HCT116 (cell line): ENCODE measurements at regions not wholly inside any gene's neighbourhood (a gene's known extent, or its start where the extent isn't known, plus 50 kb on each side); places are given as distances from the start of the nearest gene placed in this dataset.

Source experiments
- ATAC-seq: fragments of 200-7000 bp; cut with Tn5 transposase; 2 replicates; pipeline ENCODE4 v1.9.1; 2020; ENCODE audit warnings: mild to moderate bottlenecking, moderate library complexity
- BruUV-seq: library from RNA; stranded (reverse); fragments of 400-500 nt; replicated peaks from 2 replicates; lab custom pipeline; 2021; lab: Mats Ljungman, UMichigan
- CTCF ChIA-PET: fragments of 300-600 bp; sonication (Branson Sonifier 250); formaldehyde crosslinking; loops from one replicate; lab custom pipeline; 2021; ENCODE audit warnings: antibody characterized with exemption; lab: Charles Lee
- POLR2A ChIA-PET: fragments of 300-600, 350-600 bp; sonication (Branson Sonifier 250); formaldehyde crosslinking; loops from one replicate; lab custom pipeline; 2021; ENCODE audit warnings: antibody characterized with exemption; lab: Charles Lee
- RAD21 ChIA-PET, 2 experiments: fragments of 300-600 bp; sonication (Branson Sonifier 250); formaldehyde crosslinking; loops; one replicate each; lab custom pipeline; 2023; ENCODE audit warnings: low total read pairs in 2 of 2; ENCODE audit not compliant: uncharacterized antibody in 2 of 2, unreplicated experiment in 2 of 2, low non-redundant PET in 1 of 2; lab: Charles Lee
- DNase-seq: peaks from one replicate; pipeline ENCODE4 v3.0.0-alpha.2; 2010; ENCODE audit warnings: low read depth, low spot score
- H2AFZ ChIP-seq: fragments of 200-600 bp; shearing (Covaris generic), sonication (generic); 2 replicates; pipeline ENCODE4 v1.6.1; 2017; ENCODE audit warnings: low read depth, mixed run types, mixed read lengths, antibody characterized with exemption, low read length; ENCODE audit not compliant: poor library complexity, severe bottlenecking
- H3K27ac ChIP-seq: 2 replicates; pipeline ENCODE4 v1.5.1; 2012; ENCODE audit warnings: low read depth, low read length
- H3K27me3 ChIP-seq: fragments of 200-600 bp; sonication (generic); 2 replicates; pipeline ENCODE4 v1.6.1; 2016; ENCODE audit warnings: mixed run types, low read length, mixed read lengths; ENCODE audit not compliant: insufficient read depth
- H3K36me3 ChIP-seq, 2 experiments: fragments of 200-500 bp in 1 of 2; fragments of 200-600 bp in 1 of 2; sonication (Bioruptor generic) in 1 of 2; sonication (generic) in 1 of 2; 2 replicates each; pipeline versions ENCODE4 v1.5.1 to v1.6.1; 2014 to 2016; ENCODE audit warnings: low read length in 2 of 2, inconsistent platforms in 1 of 2, mixed read lengths in 1 of 2, mixed run types in 1 of 2; ENCODE audit not compliant: insufficient read depth in 2 of 2, control insufficient read depth in 1 of 2
- H3K4me1 ChIP-seq, 2 experiments: fragments of 200-600 bp in 1 of 2; sonication (generic) in 1 of 2; 2 replicates each; pipeline versions ENCODE4 v1.5.1 to v1.6.1; 2012 to 2017; ENCODE audit warnings: low read length in 2 of 2, inconsistent platforms in 1 of 2, mild to moderate bottlenecking in 1 of 2, mixed read lengths in 1 of 2, mixed run types in 1 of 2, moderate library complexity in 1 of 2; ENCODE audit not compliant: insufficient read depth in 2 of 2, control insufficient read depth in 1 of 2
- H3K4me2 ChIP-seq: fragments of 200-600 bp; sonication (generic); 2 replicates; pipeline ENCODE4 v1.6.1; 2017; ENCODE audit warnings: mixed run types, low read length, mixed read lengths
- H3K4me3 ChIP-seq, 2 experiments: fragments of 200-600 bp in 1 of 2; sonication (generic) in 1 of 2; replicated peaks in 1 of 2; 2 replicates each; pipeline ENCODE4 v1.5.1; 2011 to 2016; ENCODE audit warnings: low read length in 2 of 2, control low read depth in 1 of 2, low read depth in 1 of 2, mild to moderate bottlenecking in 1 of 2, mixed read lengths in 1 of 2, mixed run types in 1 of 2
- H3K79me2 ChIP-seq: fragments of 200-600 bp; sonication (generic); 2 replicates; pipeline ENCODE4 v1.6.1; 2017; ENCODE audit warnings: mild to moderate bottlenecking, mixed run types, low read length, moderate library complexity, mixed read lengths; ENCODE audit not compliant: insufficient read depth
- H3K9ac ChIP-seq: fragments of 200-600 bp; sonication (generic); 2 replicates; pipeline ENCODE4 v1.6.1; 2016; ENCODE audit warnings: low read length, mixed read lengths
- H3K9me2 ChIP-seq: fragments of 200-600 bp; sonication (generic), shearing (Covaris generic); 2 replicates; pipeline ENCODE4 v1.6.1; 2017; ENCODE audit warnings: mixed run types, mild to moderate bottlenecking, moderate library complexity; ENCODE audit not compliant: insufficient read depth
- H3K9me3 ChIP-seq, 2 experiments: fragments of 200-500 bp in 1 of 2; fragments of 200-600 bp in 1 of 2; sonication (Bioruptor generic) in 1 of 2; sonication (generic) in 1 of 2; 2 replicates each; pipeline ENCODE4 v1.6.1; 2014 to 2017; ENCODE audit warnings: low read length in 2 of 2, mixed read lengths in 2 of 2, inconsistent platforms in 1 of 2, low read depth in 1 of 2, mild to moderate bottlenecking in 1 of 2, mixed run types in 1 of 2, moderate library complexity in 1 of 2; ENCODE audit not compliant: control insufficient read depth in 1 of 2, insufficient read depth in 1 of 2
- H4K20me1 ChIP-seq: fragments of 200-600 bp; sonication (generic), shearing (Covaris generic); 2 replicates; pipeline ENCODE4 v1.6.1; 2017; ENCODE audit warnings: mixed run types, mild to moderate bottlenecking, moderate library complexity; ENCODE audit not compliant: insufficient read depth
- CBX3 ChIP-seq: IDR thresholded peaks from 2 replicates; pipeline ENCODE4 v1.6.1; 2012; ENCODE audit warnings: low read depth
- CEBPB ChIP-seq: IDR thresholded peaks from 2 replicates; pipeline ENCODE4 v1.6.1; 2012; ENCODE audit warnings: low read depth
- EGR1 ChIP-seq: IDR thresholded peaks from 2 replicates; pipeline ENCODE4 v1.6.1; 2012; ENCODE audit warnings: low read depth
- ELF1 ChIP-seq: IDR thresholded peaks from 2 replicates; pipeline ENCODE4 v1.6.1; 2012; ENCODE audit warnings: low read depth, borderline replicate concordance
- EZH2 ChIP-seq: fragments of 200-600 bp; sonication (generic); IDR thresholded peaks from 2 replicates; pipeline ENCODE4 v1.6.1; 2017; ENCODE audit warnings: antibody characterized with exemption, mixed run types
- FOSL1 ChIP-seq: IDR thresholded peaks from 2 replicates; pipeline ENCODE4 v1.6.1; 2012; ENCODE audit warnings: low read depth
- POLR2A ChIP-seq: IDR thresholded peaks from 2 replicates; pipeline ENCODE4 v1.7.0; 2011; ENCODE audit warnings: borderline replicate concordance; ENCODE audit not compliant: insufficient read depth, insufficient read length; ENCODE audit errors: extremely low read depth
- POLR2AphosphoS5 ChIP-seq: IDR thresholded peaks from 2 replicates; pipeline ENCODE4 v1.6.1; 2011; ENCODE audit warnings: mild to moderate bottlenecking, low read depth, low read length, moderate library complexity
- RAD21 ChIP-seq: IDR thresholded peaks from 2 replicates; pipeline ENCODE4 v1.6.1; 2012; ENCODE audit warnings: low read depth, mild to moderate bottlenecking
- SIN3A ChIP-seq: IDR thresholded peaks from 2 replicates; pipeline ENCODE4 v1.6.1; 2012; ENCODE audit warnings: low read depth
- SRF ChIP-seq: IDR thresholded peaks from 2 replicates; pipeline ENCODE4 v1.6.1; 2012; ENCODE audit warnings: low read depth
- TCF7L2 ChIP-seq: IDR thresholded peaks from 2 replicates; pipeline ENCODE4 v1.7.0; 2011; ENCODE audit warnings: borderline replicate concordance, inconsistent platforms; ENCODE audit not compliant: insufficient read depth, insufficient read length; ENCODE audit errors: extremely low read depth
- YY1 ChIP-seq: IDR thresholded peaks from 2 replicates; pipeline ENCODE4 v1.6.1; 2011; ENCODE audit warnings: low read length, low read depth, moderate library complexity, mild to moderate bottlenecking; ENCODE audit not compliant: insufficient replicate concordance; ENCODE audit errors: extremely low read depth
- ZFX ChIP-seq: fragments of 450-650 bp; IDR thresholded peaks from 2 replicates; pipeline ENCODE4 v1.6.1; 2017
- ZNF274 ChIP-seq: fragments of 200-500 bp; sonication (Bioruptor generic); IDR thresholded peaks from 2 replicates; pipeline ENCODE4 v1.6.1; 2014; ENCODE audit warnings: mild to moderate bottlenecking, low read depth, low read length, inconsistent platforms
- intact Hi-C: fragments of 100-400 bp; cut with micrococcal nuclease; formaldehyde crosslinking; loops from 2 replicates; pipeline ENCODE4 v1.10.0; 2022
- TF ChIP-seq, protein P1 (sequence below), 3 experiments: fragments of 200-600 bp in 1 of 3; sonication (generic) in 1 of 3; IDR thresholded peaks in 2 of 3; conservative IDR thresholded peaks in 1 of 3; 2 replicates each; pipeline ENCODE4 v1.5.1; 2012 to 2017; ENCODE audit warnings: low read depth in 2 of 3, low read length in 2 of 3, antibody characterized with exemption in 1 of 3, borderline replicate concordance in 1 of 3, control low read depth in 1 of 3, mild to moderate bottlenecking in 1 of 3, mixed read lengths in 1 of 3, mixed run types in 1 of 3, moderate library complexity in 1 of 3; ENCODE audit not compliant: insufficient read depth in 1 of 3
- TF ChIP-seq, protein P2 (sequence below): IDR thresholded peaks from 2 replicates; pipeline ENCODE4 v1.6.1; 2012; ENCODE audit warnings: low read depth
- TF ChIP-seq, protein P3 (sequence below): IDR thresholded peaks from 2 replicates; pipeline ENCODE4 v1.6.1; 2012
- TF ChIP-seq, protein P4 (sequence below): IDR thresholded peaks from 2 replicates; pipeline ENCODE4 v1.6.1; 2012
- TF ChIP-seq, protein P5 (sequence below): IDR thresholded peaks from 2 replicates; pipeline ENCODE4 v1.6.1; 2011; ENCODE audit warnings: mild to moderate bottlenecking, low read length, moderate library complexity; ENCODE audit not compliant: insufficient replicate concordance; ENCODE audit errors: extremely low read depth

DNA sequence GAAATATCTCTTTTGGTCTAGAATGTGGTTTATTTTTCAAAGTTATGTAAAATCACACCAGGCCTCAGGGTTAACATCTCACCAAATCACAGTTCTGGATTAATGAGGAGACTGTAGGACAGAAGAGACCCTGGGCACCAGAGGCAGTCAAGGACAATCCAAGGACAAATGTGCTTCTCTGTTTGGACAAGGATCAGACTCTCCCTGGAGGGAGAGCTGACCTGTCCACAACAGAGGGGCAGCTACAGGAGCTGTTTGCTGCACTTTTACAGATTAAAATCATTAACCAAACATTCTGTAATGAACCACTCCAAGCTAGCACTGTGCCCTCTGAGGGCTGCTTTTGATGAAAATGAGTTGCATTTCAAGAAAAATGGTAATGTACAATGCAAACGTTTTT, 690.6 kb upstream of the SLC8A1 start:
- RAD21 ChIA-PET, result no interaction called here
- Histone ChIP-seq H4K20me1 (no peaks in the 10 kb centered on the region), H3K27me3 (no peaks in the 10 kb centered on the region), H3K4me1 (no peaks in the 10 kb centered on the region), H3K79me2 (no peaks in the 10 kb centered on the region), H3K9me2 (no peaks in the 10 kb centered on the region), H3K36me3 (no peaks in the 10 kb centered on the region), H3K4me3 (no peak overlapping the region), H3K27ac (no peak overlapping the region), H2AFZ (no peak overlapping the region), H3K4me2 (no peak overlapping the region), H3K9ac (no peak overlapping the region), H3K9me3 (no peaks in the 10 kb centered on the region)
- ATAC-seq, result no peak
- intact Hi-C loops, result no loop called here
- POLR2A ChIA-PET, result no interaction called here
- no peak for DNase-seq
- TF ChIP-seq, protein P1, sequence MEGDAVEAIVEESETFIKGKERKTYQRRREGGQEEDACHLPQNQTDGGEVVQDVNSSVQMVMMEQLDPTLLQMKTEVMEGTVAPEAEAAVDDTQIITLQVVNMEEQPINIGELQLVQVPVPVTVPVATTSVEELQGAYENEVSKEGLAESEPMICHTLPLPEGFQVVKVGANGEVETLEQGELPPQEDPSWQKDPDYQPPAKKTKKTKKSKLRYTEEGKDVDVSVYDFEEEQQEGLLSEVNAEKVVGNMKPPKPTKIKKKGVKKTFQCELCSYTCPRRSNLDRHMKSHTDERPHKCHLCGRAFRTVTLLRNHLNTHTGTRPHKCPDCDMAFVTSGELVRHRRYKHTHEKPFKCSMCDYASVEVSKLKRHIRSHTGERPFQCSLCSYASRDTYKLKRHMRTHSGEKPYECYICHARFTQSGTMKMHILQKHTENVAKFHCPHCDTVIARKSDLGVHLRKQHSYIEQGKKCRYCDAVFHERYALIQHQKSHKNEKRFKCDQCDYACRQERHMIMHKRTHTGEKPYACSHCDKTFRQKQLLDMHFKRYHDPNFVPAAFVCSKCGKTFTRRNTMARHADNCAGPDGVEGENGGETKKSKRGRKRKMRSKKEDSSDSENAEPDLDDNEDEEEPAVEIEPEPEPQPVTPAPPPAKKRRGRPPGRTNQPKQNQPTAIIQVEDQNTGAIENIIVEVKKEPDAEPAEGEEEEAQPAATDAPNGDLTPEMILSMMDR (IDR thresholded peaks at IDR 0.05 in 2 of 3, conservative IDR thresholded peaks at IDR 0.05 in 1 of 3; ENCODE audit: borderline replicate concordance in 1 of 3, insufficient read depth in 1 of 3, low read depth in 2 of 3, low read length in 2 of 3), result no peak
- no peak for TF ChIP-seq FOSL1
- TF ChIP-seq TCF7L2, result no peak
- TF ChIP-seq, protein P2, sequence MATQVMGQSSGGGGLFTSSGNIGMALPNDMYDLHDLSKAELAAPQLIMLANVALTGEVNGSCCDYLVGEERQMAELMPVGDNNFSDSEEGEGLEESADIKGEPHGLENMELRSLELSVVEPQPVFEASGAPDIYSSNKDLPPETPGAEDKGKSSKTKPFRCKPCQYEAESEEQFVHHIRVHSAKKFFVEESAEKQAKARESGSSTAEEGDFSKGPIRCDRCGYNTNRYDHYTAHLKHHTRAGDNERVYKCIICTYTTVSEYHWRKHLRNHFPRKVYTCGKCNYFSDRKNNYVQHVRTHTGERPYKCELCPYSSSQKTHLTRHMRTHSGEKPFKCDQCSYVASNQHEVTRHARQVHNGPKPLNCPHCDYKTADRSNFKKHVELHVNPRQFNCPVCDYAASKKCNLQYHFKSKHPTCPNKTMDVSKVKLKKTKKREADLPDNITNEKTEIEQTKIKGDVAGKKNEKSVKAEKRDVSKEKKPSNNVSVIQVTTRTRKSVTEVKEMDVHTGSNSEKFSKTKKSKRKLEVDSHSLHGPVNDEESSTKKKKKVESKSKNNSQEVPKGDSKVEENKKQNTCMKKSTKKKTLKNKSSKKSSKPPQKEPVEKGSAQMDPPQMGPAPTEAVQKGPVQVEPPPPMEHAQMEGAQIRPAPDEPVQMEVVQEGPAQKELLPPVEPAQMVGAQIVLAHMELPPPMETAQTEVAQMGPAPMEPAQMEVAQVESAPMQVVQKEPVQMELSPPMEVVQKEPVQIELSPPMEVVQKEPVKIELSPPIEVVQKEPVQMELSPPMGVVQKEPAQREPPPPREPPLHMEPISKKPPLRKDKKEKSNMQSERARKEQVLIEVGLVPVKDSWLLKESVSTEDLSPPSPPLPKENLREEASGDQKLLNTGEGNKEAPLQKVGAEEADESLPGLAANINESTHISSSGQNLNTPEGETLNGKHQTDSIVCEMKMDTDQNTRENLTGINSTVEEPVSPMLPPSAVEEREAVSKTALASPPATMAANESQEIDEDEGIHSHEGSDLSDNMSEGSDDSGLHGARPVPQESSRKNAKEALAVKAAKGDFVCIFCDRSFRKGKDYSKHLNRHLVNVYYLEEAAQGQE, result no peak
- TF ChIP-seq ZFX, result no peak
- no peak for TF ChIP-seq ZNF274
- TF ChIP-seq POLR2AphosphoS5, result no peak
- TF ChIP-seq YY1, result no peak
- TF ChIP-seq, protein P3, sequence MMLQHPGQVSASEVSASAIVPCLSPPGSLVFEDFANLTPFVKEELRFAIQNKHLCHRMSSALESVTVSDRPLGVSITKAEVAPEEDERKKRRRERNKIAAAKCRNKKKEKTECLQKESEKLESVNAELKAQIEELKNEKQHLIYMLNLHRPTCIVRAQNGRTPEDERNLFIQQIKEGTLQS, result no peak
- TF ChIP-seq POLR2A, result no peak
- no peak for TF ChIP-seq CBX3
- no peak for TF ChIP-seq EZH2
- no peak for TF ChIP-seq ELF1
- TF ChIP-seq RAD21, result no peak
- TF ChIP-seq, protein P4, sequence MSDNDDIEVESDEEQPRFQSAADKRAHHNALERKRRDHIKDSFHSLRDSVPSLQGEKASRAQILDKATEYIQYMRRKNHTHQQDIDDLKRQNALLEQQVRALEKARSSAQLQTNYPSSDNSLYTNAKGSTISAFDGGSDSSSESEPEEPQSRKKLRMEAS, result no peak
- no peak for TF ChIP-seq SIN3A
- TF ChIP-seq SRF, result no peak
- TF ChIP-seq, protein P5, sequence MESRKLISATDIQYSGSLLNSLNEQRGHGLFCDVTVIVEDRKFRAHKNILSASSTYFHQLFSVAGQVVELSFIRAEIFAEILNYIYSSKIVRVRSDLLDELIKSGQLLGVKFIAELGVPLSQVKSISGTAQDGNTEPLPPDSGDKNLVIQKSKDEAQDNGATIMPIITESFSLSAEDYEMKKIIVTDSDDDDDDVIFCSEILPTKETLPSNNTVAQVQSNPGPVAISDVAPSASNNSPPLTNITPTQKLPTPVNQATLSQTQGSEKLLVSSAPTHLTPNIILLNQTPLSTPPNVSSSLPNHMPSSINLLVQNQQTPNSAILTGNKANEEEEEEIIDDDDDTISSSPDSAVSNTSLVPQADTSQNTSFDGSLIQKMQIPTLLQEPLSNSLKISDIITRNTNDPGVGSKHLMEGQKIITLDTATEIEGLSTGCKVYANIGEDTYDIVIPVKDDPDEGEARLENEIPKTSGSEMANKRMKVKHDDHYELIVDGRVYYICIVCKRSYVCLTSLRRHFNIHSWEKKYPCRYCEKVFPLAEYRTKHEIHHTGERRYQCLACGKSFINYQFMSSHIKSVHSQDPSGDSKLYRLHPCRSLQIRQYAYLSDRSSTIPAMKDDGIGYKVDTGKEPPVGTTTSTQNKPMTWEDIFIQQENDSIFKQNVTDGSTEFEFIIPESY, result no peak
- no peak for TF ChIP-seq EGR1
- TF ChIP-seq CEBPB, result no peak
- CTCF ChIA-PET, result no interaction called here
- BruUV-seq, result no TSS peak
